ENCODE measurements at regions not wholly inside any gene's neighbourhood (a gene's known extent, or its start where the extent isn't known, plus 50 kb on each side); places are given as distances from the start of the nearest gene placed in this dataset.

GRCh38 chr22:27123880-27124279 is 466.5 kb downstream of the MIAT start:
- TF ChIP-seq EZH2 (IDR thresholded peaks at IDR 0.05; ENCODE audit: low read length): no peak
- TF ChIP-seq, protein P1, sequence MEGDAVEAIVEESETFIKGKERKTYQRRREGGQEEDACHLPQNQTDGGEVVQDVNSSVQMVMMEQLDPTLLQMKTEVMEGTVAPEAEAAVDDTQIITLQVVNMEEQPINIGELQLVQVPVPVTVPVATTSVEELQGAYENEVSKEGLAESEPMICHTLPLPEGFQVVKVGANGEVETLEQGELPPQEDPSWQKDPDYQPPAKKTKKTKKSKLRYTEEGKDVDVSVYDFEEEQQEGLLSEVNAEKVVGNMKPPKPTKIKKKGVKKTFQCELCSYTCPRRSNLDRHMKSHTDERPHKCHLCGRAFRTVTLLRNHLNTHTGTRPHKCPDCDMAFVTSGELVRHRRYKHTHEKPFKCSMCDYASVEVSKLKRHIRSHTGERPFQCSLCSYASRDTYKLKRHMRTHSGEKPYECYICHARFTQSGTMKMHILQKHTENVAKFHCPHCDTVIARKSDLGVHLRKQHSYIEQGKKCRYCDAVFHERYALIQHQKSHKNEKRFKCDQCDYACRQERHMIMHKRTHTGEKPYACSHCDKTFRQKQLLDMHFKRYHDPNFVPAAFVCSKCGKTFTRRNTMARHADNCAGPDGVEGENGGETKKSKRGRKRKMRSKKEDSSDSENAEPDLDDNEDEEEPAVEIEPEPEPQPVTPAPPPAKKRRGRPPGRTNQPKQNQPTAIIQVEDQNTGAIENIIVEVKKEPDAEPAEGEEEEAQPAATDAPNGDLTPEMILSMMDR (optimal IDR thresholded peaks at IDR 0.05 in 1 of 3, IDR thresholded peaks at IDR 0.05 in 1 of 3, conservative IDR thresholded peaks at IDR 0.05 in 1 of 3; ENCODE audit: extremely low read depth in 1 of 3, insufficient read depth in 2 of 3, low read length in 3 of 3): no peak
- no peak overlapping the region for H3K27ac ChIP-seq (ENCODE audit: control insufficient read depth, insufficient read depth, low read length)
- peaks cover 2% of the 10 kb centered on the region for H3K9me3 ChIP-seq (ENCODE audit: control insufficient read depth, low read depth, low read length)
- no peak overlapping the region for H3K9ac ChIP-seq (ENCODE audit: control insufficient read depth, extremely low read depth, insufficient read depth, low read length)
- H4K20me1 ChIP-seq (ENCODE audit: control insufficient read depth, extremely low read depth, insufficient read depth, low read length): no peaks in the 10 kb centered on the region
- no peak overlapping the region for H2AFZ ChIP-seq (ENCODE audit: control insufficient read depth, low read length)
- no peak overlapping the region for H3K4me3 ChIP-seq (ENCODE audit: control insufficient read depth in 2 of 3, extremely low read depth in 1 of 3, insufficient read depth in 2 of 3, low read depth in 1 of 3, low read length in 3 of 3)
- peaks cover 30% of the 10 kb centered on the region for H3K4me1 ChIP-seq (ENCODE audit: control insufficient read depth, extremely low read depth, insufficient read depth, low read length)
- no peaks in the 10 kb centered on the region for H3K79me2 ChIP-seq (ENCODE audit: control insufficient read depth, insufficient read depth, low read length)
- peak overlapping the region; percentile 13 for H3K4me2 ChIP-seq (ENCODE audit: control insufficient read depth, extremely low read depth, insufficient read depth, low read depth, low read length)
- dilution Hi-C loops (cut with MboI; ENCODE audit: extremely low pct_ligation_motif_present, low sequenced_read_pairs): no loop called here
- no peak for DNase-seq (ENCODE audit: low read depth, low spot score)
- no peak for FAIRE-seq
- no peaks in the 10 kb centered on the region for H3K27me3 ChIP-seq (ENCODE audit: control insufficient read depth, extremely low read depth, insufficient read depth, low read length)
- no peaks in the 10 kb centered on the region for H3K36me3 ChIP-seq (ENCODE audit: control insufficient read depth in 2 of 2, extremely low read depth in 1 of 2, insufficient read depth in 2 of 2, low read length in 2 of 2)
- no peaks in the 10 kb centered on the region for H3K9me1 ChIP-seq (ENCODE audit: control insufficient read depth, extremely low read depth, insufficient read depth, low read length)

DNA sequence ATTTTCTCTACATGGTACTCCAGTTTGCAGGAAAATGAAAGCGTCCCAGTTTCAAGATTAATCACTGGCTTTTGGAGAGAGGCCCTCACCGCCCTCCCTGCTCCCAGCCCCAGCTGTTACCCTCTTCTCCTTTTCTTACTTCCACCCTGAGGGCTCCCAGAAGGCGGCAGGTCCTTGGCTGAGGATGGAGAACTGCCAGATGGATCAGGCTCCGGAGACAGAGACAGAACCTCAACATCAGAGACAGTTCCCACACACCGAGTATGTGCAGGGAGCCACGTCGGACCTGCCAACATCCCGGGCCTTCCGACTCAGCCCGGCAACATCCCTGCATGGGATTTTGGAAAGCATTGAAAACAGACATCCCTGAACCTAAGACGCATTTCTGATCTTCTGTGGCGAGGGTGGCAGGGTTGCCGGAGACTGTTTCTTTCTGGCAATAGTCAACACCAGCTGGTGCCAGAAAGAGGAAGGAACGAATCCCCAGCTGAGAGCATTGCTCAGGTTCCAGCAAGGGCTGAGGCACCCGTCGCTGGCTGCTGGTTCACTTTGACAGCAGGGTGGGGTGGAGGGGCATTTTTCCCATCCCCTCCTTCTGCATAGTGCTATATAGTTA is 467.1 kb downstream of the MIAT start:
- Histone ChIP-seq H3K79me2 (ENCODE audit: control insufficient read depth, insufficient read depth, low read length) (no peaks in the 10 kb centered on the region), H3K27me3 (ENCODE audit: control insufficient read depth, extremely low read depth, insufficient read depth, low read length) (no peaks in the 10 kb centered on the region), H4K20me1 (ENCODE audit: control insufficient read depth, extremely low read depth, insufficient read depth, low read length) (no peaks in the 10 kb centered on the region), H2AFZ (ENCODE audit: control insufficient read depth, low read length) (peak overlapping the region; percentile 25), H3K4me1 (ENCODE audit: control insufficient read depth, extremely low read depth, insufficient read depth, low read length) (peaks cover 33% of the 10 kb centered on the region), H3K9me1 (ENCODE audit: control insufficient read depth, extremely low read depth, insufficient read depth, low read length) (no peaks in the 10 kb centered on the region), H3K4me2 (ENCODE audit: control insufficient read depth, extremely low read depth, insufficient read depth, low read depth, low read length) (peak overlapping the region; percentile 13), H3K9ac (ENCODE audit: control insufficient read depth, extremely low read depth, insufficient read depth, low read length) (no peak overlapping the region), H3K36me3 (ENCODE audit: control insufficient read depth in 2 of 2, extremely low read depth in 1 of 2, insufficient read depth in 2 of 2, low read length in 2 of 2) (no peaks in the 10 kb centered on the region), H3K9me3 (ENCODE audit: control insufficient read depth, low read depth, low read length) (peaks cover 2% of the 10 kb centered on the region), H3K27ac (ENCODE audit: control insufficient read depth, insufficient read depth, low read length) (no peak overlapping the region), H3K4me3 (ENCODE audit: control insufficient read depth in 2 of 3, extremely low read depth in 1 of 3, insufficient read depth in 2 of 3, low read depth in 1 of 3, low read length in 3 of 3) (no peak overlapping the region)
- no peak for DNase-seq (ENCODE audit: low read depth, low spot score)
- dilution Hi-C loops (cut with MboI; ENCODE audit: extremely low pct_ligation_motif_present, low sequenced_read_pairs): no loop called here
- no peak for FAIRE-seq
- TF ChIP-seq EZH2 (IDR thresholded peaks at IDR 0.05; ENCODE audit: low read length): no peak
- TF ChIP-seq, protein P1 (optimal IDR thresholded peaks at IDR 0.05 in 1 of 3, IDR thresholded peaks at IDR 0.05 in 1 of 3, conservative IDR thresholded peaks at IDR 0.05 in 1 of 3; ENCODE audit: extremely low read depth in 1 of 3, insufficient read depth in 2 of 3, low read length in 3 of 3): no peak

Data from keratinocyte (primary cell).